K562 (cell line): ENCODE measurements at regions not wholly inside any gene's neighbourhood (a gene's known extent, or its start where the extent isn't known, plus 50 kb on each side); places are given as distances from the start of the nearest gene placed in this dataset.

Experiments
- ARID1B ChIP-seq: fragments of 450-650 bp; IDR thresholded peaks from 2 replicates; pipeline ENCODE4 v1.6.1; 2016; ENCODE audit warnings: antibody characterized with exemption, mild to moderate bottlenecking, inconsistent platforms
- ATF3 ChIP-seq, 2 experiments: fragments of 450-650 bp in 1 of 2; sonication (generic) in 1 of 2; formaldehyde crosslinking in 1 of 2; IDR thresholded peaks in 1 of 2; conservative IDR thresholded peaks in 1 of 2; 2 replicates each; pipeline versions ENCODE4 v1.6.1 to v1.8.1; 2016 to 2023; ENCODE audit warnings: mild to moderate bottlenecking in 2 of 2, moderate library complexity in 2 of 2, inconsistent platforms in 1 of 2, missing genetic modification reagents in 1 of 2
- ETV1 ChIP-seq: fragments of 450-650 bp; conservative IDR thresholded peaks from 2 replicates; pipeline ENCODE4 v1.6.1; 2016; ENCODE audit warnings: missing genetic modification characterization, control low read depth, low read depth, missing compliant biosample characterization
- MLX ChIP-seq, 2 experiments: fragments of 450-650 bp in 1 of 2; sonication (generic) in 1 of 2; formaldehyde crosslinking; conservative IDR thresholded peaks; 2 replicates each; pipeline versions ENCODE4 v1.4.0 to v1.8.1; 2020 to 2022; ENCODE audit warnings: mild to moderate bottlenecking in 1 of 2, missing genetic modification reagents in 1 of 2
- MTA1 ChIP-seq: fragments of 450-650 bp; IDR thresholded peaks from 2 replicates; pipeline ENCODE4 v1.6.1; 2017; ENCODE audit warnings: borderline replicate concordance
- RNF219 ChIP-seq: fragments of 250-450 bp; sonication (Bioruptor Pico); IDR thresholded peaks from 2 replicates; pipeline ENCODE4 v1.5.0; 2022; ENCODE audit warnings: mild to moderate bottlenecking
- SETDB1 ChIP-seq: IDR thresholded peaks from one replicate; pipeline ENCODE4 v1.6.1; 2012; ENCODE audit warnings: low read length, control low read depth, inconsistent platforms
- SMARCE1 ChIP-seq: fragments of 450-650 bp; IDR thresholded peaks from 2 replicates; pipeline ENCODE4 v1.7.1; 2016; ENCODE audit warnings: mild to moderate bottlenecking
- ZBTB11 ChIP-seq, 3 experiments: fragments of 200-800 bp in 1 of 3; fragments of 250-450 bp in 1 of 3; fragments of 450-650 bp in 1 of 3; sonication (Bioruptor Pico) in 1 of 3; sonication (Bioruptor generic) in 1 of 3; formaldehyde crosslinking in 1 of 3; IDR thresholded peaks; 2 replicates each; pipeline versions ENCODE4 v1.6.1 to v1.8.0; 2016 to 2022; ENCODE audit warnings: mild to moderate bottlenecking in 2 of 3, missing genetic modification characterization in 2 of 3, missing compliant biosample characterization in 1 of 3, moderate library complexity in 1 of 3
- TF ChIP-seq, protein P1 (sequence below), 3 experiments: fragments of 200-800 bp in 1 of 3; sonication (Bioruptor generic) in 1 of 3; sonication (generic) in 1 of 3; formaldehyde crosslinking in 1 of 3; IDR thresholded peaks; 2 replicates each; pipeline versions ENCODE4 v1.6.1 to v1.8.0; 2016 to 2022; ENCODE audit warnings: mild to moderate bottlenecking in 2 of 3, missing compliant biosample characterization in 2 of 3, missing genetic modification characterization in 2 of 3, missing genetic modification reagents in 1 of 3
- TF ChIP-seq, protein P2 (sequence below): fragments of 450-650 bp; IDR thresholded peaks from 2 replicates; pipeline ENCODE4 v1.6.1; 2017; ENCODE audit warnings: antibody characterized with exemption, mild to moderate bottlenecking

DNA sequence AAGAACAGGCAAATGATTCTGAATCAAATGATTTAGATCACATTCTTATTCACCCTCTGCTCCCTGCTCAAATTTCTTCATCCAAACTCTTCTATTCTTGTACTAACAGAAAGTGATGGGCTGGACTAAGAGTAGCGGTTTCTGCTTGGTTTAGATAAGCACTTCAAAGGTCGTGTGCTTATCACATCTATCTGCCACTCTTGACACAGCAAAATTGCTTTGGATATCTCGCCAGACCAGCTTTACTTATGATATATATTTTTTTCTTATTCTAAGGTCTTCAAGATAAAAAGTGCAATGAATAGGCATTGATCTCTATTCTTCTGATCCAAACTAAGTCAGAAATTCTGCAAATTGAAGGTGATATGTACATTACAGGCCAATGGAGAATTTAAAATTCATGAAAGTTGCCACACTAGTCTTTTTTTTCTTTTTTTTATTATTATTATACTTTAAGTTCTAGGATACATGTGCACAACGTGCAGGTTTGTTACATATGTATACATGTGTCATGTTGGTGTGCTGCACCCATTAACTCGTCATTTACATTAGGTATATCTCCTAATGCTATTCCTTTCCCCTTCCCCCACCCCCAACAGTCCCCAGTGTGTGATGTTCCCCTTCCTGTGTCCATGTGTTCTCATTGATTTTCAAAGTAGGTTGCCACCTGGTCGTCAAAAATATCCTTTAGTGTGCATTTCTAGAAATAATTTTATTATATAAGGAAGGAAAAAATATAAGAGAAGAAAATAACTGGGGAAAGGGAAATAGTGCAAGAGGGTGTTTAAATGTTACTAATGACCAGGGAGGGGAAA, 1941.0 kb upstream of the RAG2 start (continued):
- TF ChIP-seq SMARCE1, result peak; percentile 98
- TF ChIP-seq MLX (CRISPR knock-in tag; conservative IDR thresholded peaks at IDR 0.05), result no peak
- no peak for TF ChIP-seq SETDB1
- TF ChIP-seq ETV1 (tag), result peak; percentile 19; the same call in 1 of the 2 replicates
- TF ChIP-seq ZBTB11 (CRISPR knock-in tag; IDR thresholded peaks at IDR 0.05), result peak in 1 of 3 experiments; percentile 67; a peak in 1 of 6 replicates
- no peak for TF ChIP-seq ATF3 (IDR thresholded peaks at IDR 0.05)
- no peak for TF ChIP-seq ATF3 (CRISPR knock-in tag; conservative IDR thresholded peaks at IDR 0.05)
- peak; percentile 23; the same call in 1 of the 2 replicates for TF ChIP-seq MTA1
- TF ChIP-seq, protein P1, sequence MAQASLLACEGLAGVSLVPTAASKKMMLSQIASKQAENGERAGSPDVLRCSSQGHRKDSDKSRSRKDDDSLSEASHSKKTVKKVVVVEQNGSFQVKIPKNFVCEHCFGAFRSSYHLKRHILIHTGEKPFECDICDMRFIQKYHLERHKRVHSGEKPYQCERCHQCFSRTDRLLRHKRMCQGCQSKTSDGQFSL (CRISPR knock-in tag; IDR thresholded peaks at IDR 0.05), result no peak
- TF ChIP-seq, protein P1 (tag; IDR thresholded peaks at IDR 0.05), result no peak
- peak; percentile 99 for TF ChIP-seq ARID1B
- TF ChIP-seq, protein P2, sequence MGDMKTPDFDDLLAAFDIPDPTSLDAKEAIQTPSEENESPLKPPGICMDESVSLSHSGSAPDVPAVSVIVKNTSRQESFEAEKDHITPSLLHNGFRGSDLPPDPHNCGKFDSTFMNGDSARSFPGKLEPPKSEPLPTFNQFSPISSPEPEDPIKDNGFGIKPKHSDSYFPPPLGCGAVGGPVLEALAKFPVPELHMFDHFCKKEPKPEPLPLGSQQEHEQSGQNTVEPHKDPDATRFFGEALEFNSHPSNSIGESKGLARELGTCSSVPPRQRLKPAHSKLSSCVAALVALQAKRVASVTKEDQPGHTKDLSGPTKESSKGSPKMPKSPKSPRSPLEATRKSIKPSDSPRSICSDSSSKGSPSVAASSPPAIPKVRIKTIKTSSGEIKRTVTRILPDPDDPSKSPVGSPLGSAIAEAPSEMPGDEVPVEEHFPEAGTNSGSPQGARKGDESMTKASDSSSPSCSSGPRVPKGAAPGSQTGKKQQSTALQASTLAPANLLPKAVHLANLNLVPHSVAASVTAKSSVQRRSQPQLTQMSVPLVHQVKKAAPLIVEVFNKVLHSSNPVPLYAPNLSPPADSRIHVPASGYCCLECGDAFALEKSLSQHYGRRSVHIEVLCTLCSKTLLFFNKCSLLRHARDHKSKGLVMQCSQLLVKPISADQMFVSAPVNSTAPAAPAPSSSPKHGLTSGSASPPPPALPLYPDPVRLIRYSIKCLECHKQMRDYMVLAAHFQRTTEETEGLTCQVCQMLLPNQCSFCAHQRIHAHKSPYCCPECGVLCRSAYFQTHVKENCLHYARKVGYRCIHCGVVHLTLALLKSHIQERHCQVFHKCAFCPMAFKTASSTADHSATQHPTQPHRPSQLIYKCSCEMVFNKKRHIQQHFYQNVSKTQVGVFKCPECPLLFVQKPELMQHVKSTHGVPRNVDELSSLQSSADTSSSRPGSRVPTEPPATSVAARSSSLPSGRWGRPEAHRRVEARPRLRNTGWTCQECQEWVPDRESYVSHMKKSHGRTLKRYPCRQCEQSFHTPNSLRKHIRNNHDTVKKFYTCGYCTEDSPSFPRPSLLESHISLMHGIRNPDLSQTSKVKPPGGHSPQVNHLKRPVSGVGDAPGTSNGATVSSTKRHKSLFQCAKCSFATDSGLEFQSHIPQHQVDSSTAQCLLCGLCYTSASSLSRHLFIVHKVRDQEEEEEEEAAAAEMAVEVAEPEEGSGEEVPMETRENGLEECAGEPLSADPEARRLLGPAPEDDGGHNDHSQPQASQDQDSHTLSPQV, result 0 out of 2 replicates have a peak, but pooled peaks have one; percentile 26
- TF ChIP-seq RNF219, result no peak
